GM10266 (cell line): ENCODE measurements at regions not wholly inside any gene's neighbourhood (a gene's known extent, or its start where the extent isn't known, plus 50 kb on each side); places are given as distances from the start of the nearest gene placed in this dataset.
"Not testable (repeated sequence)": the region's sequence is repeated elsewhere in the genome, so short reads cannot be mapped to it uniquely, and the experiment has no call there.

Source experiments
- DNase-seq: peaks from one replicate; pipeline ENCODE4 v3.0.0; 2012; ENCODE audit errors: extremely low spot score
- CTCF ChIP-seq: IDR thresholded peaks from 2 replicates; pipeline ENCODE4 v1.5.1; 2012; ENCODE audit warnings: mild to moderate bottlenecking, low read depth; ENCODE audit not compliant: control insufficient read depth, insufficient read depth; ENCODE audit errors: missing control alignments

GRCh38 chr11:33444835-33445594 is 187.8 kb downstream of the HIPK3 start:
- no peak for DNase-seq
- TF ChIP-seq CTCF = no peak

- no peak for DNase-seq
- no peak for TF ChIP-seq CTCF
Observed at GRCh38 chr11:33443684-33444083, 186.5 kb downstream of the HIPK3 start.

GRCh38 chr11:33438301-33438700 is 181.1 kb downstream of the HIPK3 start:
- no peak for DNase-seq
- TF ChIP-seq CTCF = no peak

- no peak for TF ChIP-seq CTCF
- DNase-seq = no peak
Observed at GRCh38 chr11:33437529-33437928, 180.3 kb downstream of the HIPK3 start.

GRCh38 chr11:33435216-33435615 is 178.0 kb downstream of the HIPK3 start:
- peak; percentile 53 for DNase-seq
- TF ChIP-seq CTCF = no peak

GRCh38 chr11:33434294-33434693 is 177.1 kb downstream of the HIPK3 start:
- TF ChIP-seq CTCF = no peak
- DNase-seq = no peak

GRCh38 chr11:33428435-33428834 is 171.3 kb downstream of the HIPK3 start:
- not testable (repeated sequence) for DNase-seq
